ENCODE measurements at regions not wholly inside any gene's neighbourhood (a gene's known extent, or its start where the extent isn't known, plus 50 kb on each side); places are given as distances from the start of the nearest gene placed in this dataset.

DNA sequence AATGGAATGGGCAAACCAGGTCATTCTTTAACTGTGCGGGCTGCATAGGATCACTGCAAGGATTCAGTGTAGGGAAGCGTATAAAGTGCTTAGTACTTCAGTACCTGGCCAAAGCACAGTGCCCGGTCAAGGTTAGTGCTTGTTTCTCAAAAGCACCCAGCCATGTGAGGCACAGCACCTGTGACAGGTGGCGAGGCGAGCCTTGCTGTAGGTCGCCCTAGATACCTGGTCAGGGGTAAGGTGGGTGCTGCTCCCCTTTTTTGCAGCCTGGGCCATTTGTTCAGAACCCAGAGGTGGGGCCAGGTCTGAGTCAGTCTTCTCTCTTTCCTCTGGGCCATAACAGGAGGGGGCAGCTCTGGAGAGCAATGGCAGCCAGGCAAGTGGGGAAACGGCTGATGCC lies 172.0 kb downstream of the IRF8 start:
- Histone ChIP-seq H3K36me3 (ENCODE audit: control insufficient read depth, insufficient read depth, low read length) (no peaks in the 10 kb centered on the region), H3K27me3 (replicated peaks; ENCODE audit: control insufficient read depth, insufficient read depth, low read length) (no peaks in the 10 kb centered on the region; the same call in 1 of the 2 replicates), H3K4me3 (replicated peaks; ENCODE audit: low read depth, low read length) (no peak overlapping the region)
- TF ChIP-seq, protein P1, sequence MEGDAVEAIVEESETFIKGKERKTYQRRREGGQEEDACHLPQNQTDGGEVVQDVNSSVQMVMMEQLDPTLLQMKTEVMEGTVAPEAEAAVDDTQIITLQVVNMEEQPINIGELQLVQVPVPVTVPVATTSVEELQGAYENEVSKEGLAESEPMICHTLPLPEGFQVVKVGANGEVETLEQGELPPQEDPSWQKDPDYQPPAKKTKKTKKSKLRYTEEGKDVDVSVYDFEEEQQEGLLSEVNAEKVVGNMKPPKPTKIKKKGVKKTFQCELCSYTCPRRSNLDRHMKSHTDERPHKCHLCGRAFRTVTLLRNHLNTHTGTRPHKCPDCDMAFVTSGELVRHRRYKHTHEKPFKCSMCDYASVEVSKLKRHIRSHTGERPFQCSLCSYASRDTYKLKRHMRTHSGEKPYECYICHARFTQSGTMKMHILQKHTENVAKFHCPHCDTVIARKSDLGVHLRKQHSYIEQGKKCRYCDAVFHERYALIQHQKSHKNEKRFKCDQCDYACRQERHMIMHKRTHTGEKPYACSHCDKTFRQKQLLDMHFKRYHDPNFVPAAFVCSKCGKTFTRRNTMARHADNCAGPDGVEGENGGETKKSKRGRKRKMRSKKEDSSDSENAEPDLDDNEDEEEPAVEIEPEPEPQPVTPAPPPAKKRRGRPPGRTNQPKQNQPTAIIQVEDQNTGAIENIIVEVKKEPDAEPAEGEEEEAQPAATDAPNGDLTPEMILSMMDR (IDR thresholded peaks at IDR 0.05; ENCODE audit: insufficient read depth, low read length, poor library complexity, severe bottlenecking), result no peak
- DNase-seq (ENCODE audit: extremely low read depth, insufficient read length), result no peak

DNA sequence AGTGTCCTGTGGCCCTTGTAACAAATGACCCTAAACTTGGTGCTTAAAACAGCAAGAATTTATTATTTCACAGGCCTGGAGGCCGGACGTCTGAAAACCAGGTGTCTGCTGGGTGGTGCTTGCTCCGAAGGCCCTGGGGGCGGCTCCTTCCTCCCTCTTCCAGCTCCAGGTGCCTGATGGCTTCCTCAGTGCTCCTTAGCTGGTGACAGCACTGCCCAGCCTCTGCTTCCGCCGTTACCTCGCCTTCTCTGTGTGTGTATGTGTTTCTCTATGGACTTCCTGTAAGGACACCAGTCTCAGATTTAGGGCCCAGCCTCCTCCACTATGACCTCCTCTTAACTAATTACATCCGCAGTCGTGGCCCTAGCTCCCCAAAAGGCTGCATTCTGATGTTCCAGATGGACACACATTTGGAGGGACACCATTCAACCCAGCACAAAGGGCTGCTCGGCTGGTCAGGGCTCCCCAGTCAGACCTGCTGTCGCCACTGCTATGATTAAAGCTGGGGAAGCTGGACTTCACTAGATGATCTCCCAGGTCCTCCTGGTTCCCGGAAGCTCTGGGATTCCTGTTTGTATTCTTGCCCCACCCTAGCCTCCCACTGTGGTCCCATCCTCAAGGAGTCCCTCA lies 172.8 kb downstream of the IRF8 start:
- Histone ChIP-seq H3K36me3 (ENCODE audit: control insufficient read depth, insufficient read depth, low read length) (no peaks in the 10 kb centered on the region), H3K27me3 (replicated peaks; ENCODE audit: control insufficient read depth, insufficient read depth, low read length) (no peaks in the 10 kb centered on the region; the same call in 1 of the 2 replicates), H3K4me3 (replicated peaks; ENCODE audit: low read depth, low read length) (no peak overlapping the region)
- TF ChIP-seq, protein P1 (IDR thresholded peaks at IDR 0.05; ENCODE audit: insufficient read depth, low read length, poor library complexity, severe bottlenecking), result no peak
- DNase-seq (ENCODE audit: extremely low read depth, insufficient read length), result no peak

DNA sequence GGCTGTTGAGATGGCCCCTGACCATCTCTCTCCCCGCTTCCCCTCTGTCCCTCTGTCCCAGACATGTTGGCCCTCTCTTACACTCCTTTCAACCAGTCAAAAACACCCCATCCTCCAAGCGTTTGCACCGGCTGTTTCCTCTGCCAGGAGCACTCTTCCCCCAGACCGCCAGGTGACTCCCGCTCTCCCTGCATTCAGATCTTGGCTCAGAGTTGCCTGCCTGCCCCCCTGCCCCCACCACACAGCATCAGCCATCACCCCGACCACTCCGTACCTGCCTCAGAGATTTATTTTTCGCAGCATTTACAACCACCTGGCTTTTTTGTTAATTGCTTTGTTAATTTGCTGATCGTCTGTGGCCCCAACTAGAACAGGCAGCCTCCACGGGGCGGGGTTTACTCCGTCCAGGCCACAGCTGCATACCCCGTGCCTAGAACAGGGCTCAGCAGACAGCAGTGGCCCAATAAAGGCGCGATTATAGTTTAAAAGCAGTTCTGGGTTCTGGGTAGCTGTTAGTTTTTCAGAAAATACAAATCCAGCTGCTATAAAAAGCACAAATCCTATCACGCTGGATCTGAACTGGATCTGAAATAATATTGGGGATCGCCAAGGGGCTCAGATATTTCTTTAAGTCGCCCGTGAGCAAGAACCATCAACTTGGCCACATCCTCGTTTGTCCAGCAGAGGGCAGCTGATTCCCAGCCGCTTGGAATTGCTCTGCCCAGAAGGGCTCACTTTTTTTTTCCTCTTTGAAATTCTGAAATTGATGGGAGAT lies 173.6 kb downstream of the IRF8 start:
- H3K36me3 ChIP-seq (ENCODE audit: control insufficient read depth, insufficient read depth, low read length), result no peaks in the 10 kb centered on the region
- H3K27me3 ChIP-seq (replicated peaks; ENCODE audit: control insufficient read depth, insufficient read depth, low read length), result no peaks in the 10 kb centered on the region; the same call in 1 of the 2 replicates
- TF ChIP-seq, protein P1 (IDR thresholded peaks at IDR 0.05; ENCODE audit: insufficient read depth, low read length, poor library complexity, severe bottlenecking), result peak; percentile 83
- DNase-seq (ENCODE audit: extremely low read depth, insufficient read length), result no peak
- no peak overlapping the region for H3K4me3 ChIP-seq (replicated peaks; ENCODE audit: low read depth, low read length)

DNA sequence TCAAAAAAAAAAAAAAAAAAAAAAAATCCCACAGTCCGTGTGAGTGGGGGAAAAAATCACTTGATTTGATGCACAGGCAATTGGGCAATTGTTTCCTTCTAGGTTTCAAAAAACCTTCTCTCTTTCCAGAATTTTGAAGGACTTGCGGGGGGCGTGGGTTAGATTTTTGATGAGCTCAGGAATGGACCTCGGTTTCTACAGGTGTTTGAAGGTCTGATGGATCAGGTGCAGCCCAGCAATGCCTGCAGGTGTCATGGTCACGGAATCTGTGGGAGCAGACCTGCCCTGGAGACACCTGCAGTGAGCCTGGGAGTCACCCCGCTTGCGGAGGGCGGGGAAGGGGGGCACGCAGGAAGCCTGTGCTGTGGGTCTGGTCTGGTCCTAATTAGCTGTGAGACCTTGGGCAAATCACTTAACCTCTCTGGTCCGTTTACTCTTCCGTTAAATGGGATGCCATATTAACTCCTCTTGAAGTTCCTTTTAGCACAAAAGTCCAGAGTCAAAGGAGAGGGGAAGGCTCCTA lies 174.2 kb downstream of the IRF8 start:
- H3K36me3 ChIP-seq (ENCODE audit: control insufficient read depth, insufficient read depth, low read length), result no peaks in the 10 kb centered on the region
- TF ChIP-seq, protein P1 (IDR thresholded peaks at IDR 0.05; ENCODE audit: insufficient read depth, low read length, poor library complexity, severe bottlenecking), result no peak
- H3K4me3 ChIP-seq (replicated peaks; ENCODE audit: low read depth, low read length), result no peak overlapping the region
- H3K27me3 ChIP-seq (replicated peaks; ENCODE audit: control insufficient read depth, insufficient read depth, low read length), result no peaks in the 10 kb centered on the region; the same call in 1 of the 2 replicates
- DNase-seq (ENCODE audit: extremely low read depth, insufficient read length), result no peak

DNA sequence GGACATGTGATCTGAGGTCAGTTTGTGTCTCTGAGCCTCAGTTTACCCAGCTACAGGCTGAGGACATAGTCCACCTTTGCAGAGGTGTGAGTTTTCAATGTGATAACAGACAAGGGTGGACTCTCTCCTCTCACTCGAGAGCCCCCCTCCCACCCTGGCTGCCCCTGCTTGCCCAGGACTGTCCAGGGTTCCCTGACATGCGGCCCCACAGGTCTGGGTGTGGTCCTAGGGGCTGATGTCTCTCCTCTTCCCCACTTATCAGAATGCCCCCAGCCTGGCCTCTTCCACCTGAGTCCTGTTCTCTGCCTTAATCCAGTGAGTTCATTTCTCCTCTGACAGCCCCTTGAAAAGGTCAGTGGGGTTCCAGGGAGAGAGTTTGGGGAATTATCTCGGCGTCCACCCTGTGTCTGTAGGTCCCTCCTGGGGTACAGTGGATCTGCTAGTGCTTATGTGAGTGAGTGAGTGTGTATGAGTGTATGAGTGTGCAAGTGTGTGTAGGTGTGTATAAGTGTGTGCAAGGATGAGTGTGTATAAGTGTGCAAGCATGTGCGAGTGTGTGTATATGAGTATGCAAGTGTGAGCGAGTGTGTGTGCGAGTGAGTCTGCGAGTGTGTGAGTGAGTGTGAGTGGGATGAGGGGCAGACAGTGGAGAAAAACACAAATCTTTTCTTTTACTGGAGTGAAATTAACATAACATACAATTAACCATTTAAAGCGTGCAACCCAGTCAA lies 175.0 kb downstream of the IRF8 start:
- Histone ChIP-seq H3K27me3 (replicated peaks; ENCODE audit: control insufficient read depth, insufficient read depth, low read length) (no peaks in the 10 kb centered on the region; the same call in 1 of the 2 replicates), H3K36me3 (ENCODE audit: control insufficient read depth, insufficient read depth, low read length) (no peaks in the 10 kb centered on the region), H3K4me3 (replicated peaks; ENCODE audit: low read depth, low read length) (no peak overlapping the region)
- TF ChIP-seq, protein P1 (IDR thresholded peaks at IDR 0.05; ENCODE audit: insufficient read depth, low read length, poor library complexity, severe bottlenecking), result no peak
- no peak for DNase-seq (ENCODE audit: extremely low read depth, insufficient read length)

All from GM06990 (cell line).